ENCODE measurements at regions not wholly inside any gene's neighbourhood (a gene's known extent, or its start where the extent isn't known, plus 50 kb on each side); places are given as distances from the start of the nearest gene placed in this dataset.

DNA sequence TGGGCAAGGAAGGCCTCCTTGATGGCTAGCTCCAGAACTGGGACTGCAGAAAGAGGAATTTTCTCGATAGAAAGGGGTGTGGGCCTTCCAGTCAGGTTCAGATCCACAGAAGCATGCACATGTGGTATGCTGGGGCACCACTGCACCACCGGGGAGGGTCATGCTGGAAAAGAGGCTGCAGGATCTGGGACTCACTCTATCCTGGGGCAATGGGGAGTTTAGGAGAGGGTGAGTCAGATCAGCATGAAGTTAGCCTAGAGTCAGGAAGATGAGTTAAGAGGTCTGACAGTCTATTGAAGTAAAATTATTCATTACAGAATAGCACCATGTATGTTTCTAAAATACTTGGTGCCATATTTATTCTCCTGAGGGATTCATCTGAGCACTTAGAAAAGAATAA, 130.2 kb upstream of the TOPAZ1 start:
- TF ChIP-seq, protein P1, sequence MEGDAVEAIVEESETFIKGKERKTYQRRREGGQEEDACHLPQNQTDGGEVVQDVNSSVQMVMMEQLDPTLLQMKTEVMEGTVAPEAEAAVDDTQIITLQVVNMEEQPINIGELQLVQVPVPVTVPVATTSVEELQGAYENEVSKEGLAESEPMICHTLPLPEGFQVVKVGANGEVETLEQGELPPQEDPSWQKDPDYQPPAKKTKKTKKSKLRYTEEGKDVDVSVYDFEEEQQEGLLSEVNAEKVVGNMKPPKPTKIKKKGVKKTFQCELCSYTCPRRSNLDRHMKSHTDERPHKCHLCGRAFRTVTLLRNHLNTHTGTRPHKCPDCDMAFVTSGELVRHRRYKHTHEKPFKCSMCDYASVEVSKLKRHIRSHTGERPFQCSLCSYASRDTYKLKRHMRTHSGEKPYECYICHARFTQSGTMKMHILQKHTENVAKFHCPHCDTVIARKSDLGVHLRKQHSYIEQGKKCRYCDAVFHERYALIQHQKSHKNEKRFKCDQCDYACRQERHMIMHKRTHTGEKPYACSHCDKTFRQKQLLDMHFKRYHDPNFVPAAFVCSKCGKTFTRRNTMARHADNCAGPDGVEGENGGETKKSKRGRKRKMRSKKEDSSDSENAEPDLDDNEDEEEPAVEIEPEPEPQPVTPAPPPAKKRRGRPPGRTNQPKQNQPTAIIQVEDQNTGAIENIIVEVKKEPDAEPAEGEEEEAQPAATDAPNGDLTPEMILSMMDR (IDR thresholded peaks at IDR 0.05) = no peak
- TF ChIP-seq YY1 (IDR thresholded peaks at IDR 0.05; ENCODE audit: low read depth) (no peak), FOXM1 (IDR thresholded peaks at IDR 0.05; ENCODE audit: low read depth) (no peak), POLR2AphosphoS5 (IDR thresholded peaks at IDR 0.05; ENCODE audit: low read depth, low read length) (no peak), RXRA (IDR thresholded peaks at IDR 0.05; ENCODE audit: borderline replicate concordance, low read depth) (no peak), TAF1 (IDR thresholded peaks at IDR 0.05; ENCODE audit: borderline replicate concordance, low read depth, low read length) (no peak), SMC3 (IDR thresholded peaks at IDR 0.05; ENCODE audit: low read depth, low read length) (no peak), EP300 (IDR thresholded peaks at IDR 0.05; ENCODE audit: borderline replicate concordance in 1 of 2, low read depth in 1 of 2, low read length in 1 of 2) (no peak), RFX5 (IDR thresholded peaks at IDR 0.05; ENCODE audit: low read length) (no peak), EZH2phosphoT487 (IDR thresholded peaks at IDR 0.05; ENCODE audit: borderline replicate concordance, low read depth) (no peak), MXI1 (IDR thresholded peaks at IDR 0.05; ENCODE audit: low read depth, low read length) (no peak), RAD21 (IDR thresholded peaks at IDR 0.05; ENCODE audit: low read length) (no peak)
- TF ChIP-seq, protein P2, sequence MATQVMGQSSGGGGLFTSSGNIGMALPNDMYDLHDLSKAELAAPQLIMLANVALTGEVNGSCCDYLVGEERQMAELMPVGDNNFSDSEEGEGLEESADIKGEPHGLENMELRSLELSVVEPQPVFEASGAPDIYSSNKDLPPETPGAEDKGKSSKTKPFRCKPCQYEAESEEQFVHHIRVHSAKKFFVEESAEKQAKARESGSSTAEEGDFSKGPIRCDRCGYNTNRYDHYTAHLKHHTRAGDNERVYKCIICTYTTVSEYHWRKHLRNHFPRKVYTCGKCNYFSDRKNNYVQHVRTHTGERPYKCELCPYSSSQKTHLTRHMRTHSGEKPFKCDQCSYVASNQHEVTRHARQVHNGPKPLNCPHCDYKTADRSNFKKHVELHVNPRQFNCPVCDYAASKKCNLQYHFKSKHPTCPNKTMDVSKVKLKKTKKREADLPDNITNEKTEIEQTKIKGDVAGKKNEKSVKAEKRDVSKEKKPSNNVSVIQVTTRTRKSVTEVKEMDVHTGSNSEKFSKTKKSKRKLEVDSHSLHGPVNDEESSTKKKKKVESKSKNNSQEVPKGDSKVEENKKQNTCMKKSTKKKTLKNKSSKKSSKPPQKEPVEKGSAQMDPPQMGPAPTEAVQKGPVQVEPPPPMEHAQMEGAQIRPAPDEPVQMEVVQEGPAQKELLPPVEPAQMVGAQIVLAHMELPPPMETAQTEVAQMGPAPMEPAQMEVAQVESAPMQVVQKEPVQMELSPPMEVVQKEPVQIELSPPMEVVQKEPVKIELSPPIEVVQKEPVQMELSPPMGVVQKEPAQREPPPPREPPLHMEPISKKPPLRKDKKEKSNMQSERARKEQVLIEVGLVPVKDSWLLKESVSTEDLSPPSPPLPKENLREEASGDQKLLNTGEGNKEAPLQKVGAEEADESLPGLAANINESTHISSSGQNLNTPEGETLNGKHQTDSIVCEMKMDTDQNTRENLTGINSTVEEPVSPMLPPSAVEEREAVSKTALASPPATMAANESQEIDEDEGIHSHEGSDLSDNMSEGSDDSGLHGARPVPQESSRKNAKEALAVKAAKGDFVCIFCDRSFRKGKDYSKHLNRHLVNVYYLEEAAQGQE (IDR thresholded peaks at IDR 0.05; ENCODE audit: low read depth, low read length) = no peak
- TF ChIP-seq, protein P3, sequence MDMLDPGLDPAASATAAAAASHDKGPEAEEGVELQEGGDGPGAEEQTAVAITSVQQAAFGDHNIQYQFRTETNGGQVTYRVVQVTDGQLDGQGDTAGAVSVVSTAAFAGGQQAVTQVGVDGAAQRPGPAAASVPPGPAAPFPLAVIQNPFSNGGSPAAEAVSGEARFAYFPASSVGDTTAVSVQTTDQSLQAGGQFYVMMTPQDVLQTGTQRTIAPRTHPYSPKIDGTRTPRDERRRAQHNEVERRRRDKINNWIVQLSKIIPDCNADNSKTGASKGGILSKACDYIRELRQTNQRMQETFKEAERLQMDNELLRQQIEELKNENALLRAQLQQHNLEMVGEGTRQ (IDR thresholded peaks at IDR 0.05; ENCODE audit: borderline replicate concordance, low read depth, low read length) = no peak
